H1 (cell line): ENCODE measurements at regions not wholly inside any gene's neighbourhood (a gene's known extent, or its start where the extent isn't known, plus 50 kb on each side); places are given as distances from the start of the nearest gene placed in this dataset.
A peak's percentile ranks its signal among the peaks of the same experiment; 100 is the strongest.

Experiments
- CTCF ChIA-PET: fragments of 300-600 bp; sonication (Branson Sonifier 250); formaldehyde crosslinking; loops from one replicate; lab custom pipeline; 2021; ENCODE audit not compliant: partially characterized antibody; lab: Charles Lee
- POLR2A ChIA-PET: fragments of 300-600 bp; sonication (Branson Sonifier 250); formaldehyde crosslinking; loops from one replicate; lab custom pipeline; 2021; ENCODE audit warnings: inconsistent platforms; ENCODE audit not compliant: partially characterized antibody; lab: Charles Lee
- DNase-seq, 2 experiments: peaks; one replicate each; pipeline versions ENCODE4 v3.0.0 to v3.0.0-alpha.2; 2010 to 2022; ENCODE audit warnings: low spot score in 2 of 2, low read depth in 1 of 2, mixed read lengths in 1 of 2
- FAIRE-seq: peaks from 2 replicates; lab custom pipeline; 2011; peaks lifted over from hg19 to GRCh38; lab: Jason Lieb, UNC
- H2AFZ ChIP-seq: 2 replicates; pipeline ENCODE4 v1.8.1; 2012; ENCODE audit warnings: low read length, inconsistent platforms
- H2AK5ac ChIP-seq: 2 replicates; pipeline ENCODE4 v1.6.1; 2013; ENCODE audit warnings: low read depth, low read length
- H2BK120ac ChIP-seq: replicated peaks from 2 replicates; pipeline ENCODE3; 2013; ENCODE audit warnings: low read depth, low read length, inconsistent platforms
- H2BK12ac ChIP-seq: 2 replicates; pipeline ENCODE4 v1.6.1; 2013; ENCODE audit warnings: low read depth, low read length
- H2BK15ac ChIP-seq: 2 replicates; pipeline ENCODE4 v1.6.1; 2013; ENCODE audit warnings: low read length
- H2BK20ac ChIP-seq: 2 replicates; pipeline ENCODE4 v1.6.1; 2013; ENCODE audit warnings: low read length
- H2BK5ac ChIP-seq: 2 replicates; pipeline ENCODE4 v1.6.1; 2013; ENCODE audit warnings: low read depth, low read length
- H3K14ac ChIP-seq: 2 replicates; pipeline ENCODE4 v1.6.1; 2013; ENCODE audit warnings: inconsistent platforms; ENCODE audit not compliant: insufficient read length
- H3K18ac ChIP-seq: 2 replicates; pipeline ENCODE4 v1.6.1; 2013; ENCODE audit warnings: low read length; ENCODE audit errors: extremely low read depth
- H3K23ac ChIP-seq: 2 replicates; pipeline ENCODE4 v1.6.1; 2013; ENCODE audit warnings: inconsistent platforms; ENCODE audit not compliant: insufficient read length
- H3K23me2 ChIP-seq: 2 replicates; pipeline ENCODE4 v1.6.1; 2013; ENCODE audit warnings: low read depth, low read length
- H3K27ac ChIP-seq: 2 replicates; pipeline ENCODE4 v1.6.1; 2011; ENCODE audit warnings: low read depth, low read length, inconsistent platforms
- H3K27me3 ChIP-seq, 4 experiments: replicated peaks in 1 of 4; 1 replicate in 1 of 4; 2 replicates in 3 of 4; pipeline versions ENCODE4 v1.6.1 to v1.8.1; 2011 to 2013; ENCODE audit warnings: low read length in 3 of 4, mild to moderate bottlenecking in 3 of 4, inconsistent platforms in 2 of 4, mixed read lengths in 2 of 4, moderate library complexity in 1 of 4; ENCODE audit not compliant: control insufficient read depth in 3 of 4, insufficient read depth in 3 of 4; ENCODE audit errors: extremely low read depth in 1 of 4
- H3K36me3 ChIP-seq, 4 experiments: 2 replicates each; pipeline versions ENCODE4 v1.6.1 to v1.8.1; 2011 to 2013; ENCODE audit warnings: mild to moderate bottlenecking in 4 of 4, low read length in 3 of 4, moderate library complexity in 2 of 4, control low read depth in 1 of 4, inconsistent platforms in 1 of 4; ENCODE audit not compliant: insufficient read depth in 4 of 4, control insufficient read depth in 2 of 4
- H3K4ac ChIP-seq: replicated peaks from 2 replicates; pipeline ENCODE3; 2013; ENCODE audit warnings: low read length, low read depth, mixed read lengths, inconsistent platforms; ENCODE audit not compliant: insufficient read length
- H3K4me1 ChIP-seq, 4 experiments: replicated peaks in 1 of 4; 1 replicate in 1 of 4; 2 replicates in 3 of 4; pipeline versions ENCODE4 v1.6.1 to v1.8.1; 2011 to 2013; ENCODE audit warnings: low read length in 3 of 4, inconsistent platforms in 2 of 4, mixed read lengths in 1 of 4; ENCODE audit not compliant: insufficient read depth in 4 of 4, control insufficient read depth in 3 of 4
- H3K4me2 ChIP-seq, 2 experiments: 2 replicates each; pipeline versions ENCODE4 v1.6.1 to v1.8.1; 2011 to 2013; ENCODE audit warnings: low read depth in 2 of 2, low read length in 2 of 2, control low read depth in 1 of 2, inconsistent platforms in 1 of 2, mild to moderate bottlenecking in 1 of 2; ENCODE audit not compliant: insufficient read depth in 1 of 2
- H3K4me3 ChIP-seq, 4 experiments: fragments of 200-600, 300-600 bp in 1 of 4; sonication (generic), shearing (Covaris generic), sonication (Bioruptor Twin) in 1 of 4; 2 replicates each; pipeline versions ENCODE4 v1.5.1 to v1.8.1; 2011 to 2016; ENCODE audit warnings: low read length in 4 of 4, low read depth in 3 of 4, control low read depth in 2 of 4, inconsistent platforms in 2 of 4, mild to moderate bottlenecking in 2 of 4, mixed read lengths in 1 of 4, moderate library complexity in 1 of 4; ENCODE audit not compliant: insufficient read depth in 2 of 4; ENCODE audit errors: extremely low read depth in 1 of 4
- H3K56ac ChIP-seq: replicated peaks from 2 replicates; pipeline ENCODE3; 2013; ENCODE audit warnings: low read depth, mild to moderate bottlenecking, mixed read lengths, low read length, inconsistent platforms; ENCODE audit not compliant: insufficient read length
- H3K79me1 ChIP-seq: 2 replicates; pipeline ENCODE4 v1.6.1; 2013; ENCODE audit warnings: low read depth, low read length, control low read depth
- H3K79me2 ChIP-seq, 2 experiments: 2 replicates each; pipeline versions ENCODE4 v1.6.1 to v1.8.1; 2012 to 2013; ENCODE audit warnings: low read length in 2 of 2, mild to moderate bottlenecking in 2 of 2, inconsistent platforms in 1 of 2; ENCODE audit not compliant: insufficient read depth in 2 of 2, control insufficient read depth in 1 of 2
- H3K9ac ChIP-seq, 4 experiments: replicated peaks in 1 of 4; 1 replicate in 1 of 4; 2 replicates in 3 of 4; pipeline versions ENCODE4 v1.6.1 to v1.8.1; 2011 to 2013; ENCODE audit warnings: low read depth in 3 of 4, low read length in 3 of 4, control low read depth in 2 of 4, mild to moderate bottlenecking in 2 of 4, moderate library complexity in 2 of 4, inconsistent platforms in 1 of 4; ENCODE audit errors: extremely low read depth in 1 of 4
- H3K9me3 ChIP-seq, 2 experiments: 2 replicates each; pipeline versions ENCODE4 v1.6.1 to v1.8.1; 2012 to 2013; ENCODE audit warnings: mild to moderate bottlenecking in 2 of 2, moderate library complexity in 2 of 2, control low read depth in 1 of 2, inconsistent platforms in 1 of 2, low read depth in 1 of 2, low read length in 1 of 2, mixed read lengths in 1 of 2; ENCODE audit not compliant: insufficient read depth in 2 of 2
- H4K20me1 ChIP-seq, 2 experiments: replicated peaks in 1 of 2; 2 replicates each; pipeline versions ENCODE3 to v1.8.1; 2011 to 2013; ENCODE audit warnings: inconsistent platforms in 2 of 2, low read length in 2 of 2, mild to moderate bottlenecking in 1 of 2; ENCODE audit not compliant: insufficient read depth in 2 of 2, control insufficient read depth in 1 of 2
- H4K5ac ChIP-seq: 2 replicates; pipeline ENCODE4 v1.6.1; 2013; ENCODE audit warnings: low read length, low read depth, mixed read lengths, inconsistent platforms; ENCODE audit not compliant: insufficient read length
- H4K8ac ChIP-seq: 2 replicates; pipeline ENCODE4 v1.8.0; 2013; ENCODE audit warnings: mild to moderate bottlenecking, moderate library complexity, low read length, inconsistent platforms; ENCODE audit not compliant: insufficient read depth; ENCODE audit errors: extremely low read depth
- H4K91ac ChIP-seq: replicated peaks from 2 replicates; pipeline ENCODE3; 2013; ENCODE audit warnings: low read length, mixed read lengths, inconsistent platforms; ENCODE audit not compliant: insufficient read length
- CBX8 ChIP-seq: fragments of 300-800, 300-1000 bp; sonication (generic); IDR thresholded peaks from 2 replicates; pipeline ENCODE4 v1.7.1; 2016; ENCODE audit warnings: low read depth, low read length, borderline replicate concordance
- FOSL1 ChIP-seq: IDR thresholded peaks from 2 replicates; pipeline ENCODE4 v1.6.1; 2011; ENCODE audit warnings: mild to moderate bottlenecking, low read depth, low read length, moderate library complexity; ENCODE audit not compliant: insufficient read depth
- HDAC2 ChIP-seq, 2 experiments: fragments of 300-600 bp in 1 of 2; sonication (generic) in 1 of 2; IDR thresholded peaks; 2 replicates each; pipeline ENCODE4 v1.6.1; 2011 to 2012; ENCODE audit warnings: low read depth in 2 of 2, low read length in 2 of 2, mild to moderate bottlenecking in 2 of 2, moderate library complexity in 2 of 2, borderline replicate concordance in 1 of 2, inconsistent platforms in 1 of 2
- NRF1 ChIP-seq: IDR thresholded peaks from 2 replicates; pipeline ENCODE4 v1.6.1; 2011; ENCODE audit warnings: mild to moderate bottlenecking, low read depth, low read length, improper control_type of control experiment
- YY1 ChIP-seq: IDR thresholded peaks from 2 replicates; pipeline ENCODE4 v1.6.1; 2011; ENCODE audit warnings: low read depth, mild to moderate bottlenecking, low read length
- WGBS, 2 experiments: shearing (Covaris generic) in 1 of 2; methylation state at CpG; one replicate each; pipeline versions ENCODE4 v1.1.6 to v1.1.7; 2013 to 2015; ENCODE audit warnings: low lambda C conversion rate in 2 of 2, mixed read lengths in 2 of 2, inconsistent platforms in 1 of 2, low coverage in 1 of 2, missing lambda C conversion rate in 1 of 2; ENCODE audit not compliant: insufficient replicate concordance in 2 of 2, insufficient coverage in 1 of 2, insufficient read length in 1 of 2; ENCODE audit errors: extremely low coverage in 1 of 2, missing lambda C conversion rate in 1 of 2; 5-methylcytosine and 5-hydroxymethylcytosine counted together

- Histone ChIP-seq H3K4ac (no peak overlapping the region), H2AK5ac (no peak overlapping the region), H3K4me2 (no peak overlapping the region), H2BK20ac (no peak overlapping the region), H3K4me3 (no peak overlapping the region), H3K79me2 (no peaks in the 10 kb centered on the region), H3K4me1 (no peaks in the 10 kb centered on the region), H4K20me1 (no peaks in the 10 kb centered on the region), H2BK5ac (no peak overlapping the region), H3K9me3 (no peaks in the 10 kb centered on the region), H4K5ac (no peak overlapping the region), H3K9ac (no peak overlapping the region), H3K36me3 (no peaks in the 10 kb centered on the region), H3K79me1 (no peaks in the 10 kb centered on the region), H2BK12ac (no peak overlapping the region), H3K18ac (no peak overlapping the region), H3K23me2 (no peaks in the 10 kb centered on the region), H3K27me3 (no peaks in the 10 kb centered on the region), H3K27ac (no peak overlapping the region), H2AFZ (no peak overlapping the region), H2BK120ac (no peak overlapping the region), H4K91ac (no peak overlapping the region), H3K23ac (no peak overlapping the region), H3K56ac (no peak overlapping the region), H4K8ac (no peak overlapping the region), H3K14ac (no peak overlapping the region), H2BK15ac (no peak overlapping the region)
- WGBS, 2 experiments, result 39% methylated on average over 3 of the region's 3 CpGs; no CpG with 5 or more reads in 1 of the 2 experiments
- POLR2A ChIA-PET, result no interaction called here
- TF ChIP-seq NRF1 (no peak), CBX8 (no peak), FOSL1 (no peak), YY1 (0 out of 2 replicates have a peak, but pooled peaks have one; percentile 20), HDAC2 (IDR thresholded peaks at IDR 0.05; ENCODE audit: borderline replicate concordance in 1 of 2, low read depth in 2 of 2, low read length in 2 of 2) (no peak)
- DNase-seq (no peak), FAIRE-seq (no peak)
- CTCF ChIA-PET, result interaction anchor here (0.7 kb wide), 1 partner anchor 13 kb away, joined by 3 read pairs; no protein-coding TSS in a partner anchor
Observed at GRCh38 chrX:7574325-7574724, 268.6 kb upstream of the VCX start.
